ENCODE measurements at regions not wholly inside any gene's neighbourhood (a gene's known extent, or its start where the extent isn't known, plus 50 kb on each side); places are given as distances from the start of the nearest gene placed in this dataset.

GRCh38 chr6:167235421-167236238 lies 55.5 kb upstream of the UNC93A start:
- Histone ChIP-seq H3K36me3 (ENCODE audit: insufficient read depth, low read length, poor library complexity, severe bottlenecking) (no peaks in the 10 kb centered on the region), H3K4me1 (ENCODE audit: insufficient read depth, low read length, poor library complexity, severe bottlenecking) (no peaks in the 10 kb centered on the region), H3K27me3 (replicated peaks; ENCODE audit: insufficient read depth, low read depth, low read length, poor library complexity) (peaks cover 14% of the 10 kb centered on the region), H3K4me3 (ENCODE audit: low read depth, low read length, poor library complexity, severe bottlenecking) (no peak overlapping the region), H3K9me3 (ENCODE audit: low read depth, low read length, poor library complexity, severe bottlenecking) (no peaks in the 10 kb centered on the region), H3K27ac (ENCODE audit: low read depth, low read length, poor library complexity, severe bottlenecking) (no peak overlapping the region)
- intact Hi-C loops (cut with micrococcal nuclease; ENCODE audit: unreplicated experiment): no loop called here
- DNase-seq (ENCODE audit: low spot score): no peak
- POLR2A ChIA-PET (ENCODE audit: low non-redundant PET): no interaction called here
- TF ChIP-seq CTCF (conservative IDR thresholded peaks at IDR 0.05; ENCODE audit: low read depth, low read length): no peak
- TF ChIP-seq EZH2 (IDR thresholded peaks at IDR 0.05; ENCODE audit: borderline replicate concordance, low read depth, low read length, poor library complexity, severe bottlenecking): no peak
- CTCF ChIA-PET: interaction anchor here (0.5 kb wide), 1 partner anchor 855 kb away, joined by 7 read pairs; no protein-coding TSS in a partner anchor
- BruUV-seq (replicated peaks): no TSS peak

DNA sequence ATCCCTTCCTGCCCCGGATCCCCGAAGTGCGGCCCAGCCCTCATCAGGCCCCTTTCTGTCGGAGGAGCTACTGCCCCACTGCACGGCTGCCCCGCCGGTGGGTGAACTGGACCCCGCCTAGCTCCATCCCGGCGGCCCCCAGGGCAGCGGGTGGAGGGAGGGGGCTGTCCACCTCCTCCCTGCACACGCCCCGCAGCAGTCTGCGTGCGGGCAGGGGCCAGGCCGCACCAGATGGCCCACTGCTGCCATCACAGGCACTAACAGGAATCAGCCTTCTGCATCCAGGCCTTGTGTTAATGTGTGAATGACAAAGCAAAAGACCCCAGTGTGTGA lies 54.9 kb upstream of the UNC93A start:
- Histone ChIP-seq H3K27ac (ENCODE audit: low read depth, low read length, poor library complexity, severe bottlenecking) (no peak overlapping the region), H3K36me3 (ENCODE audit: insufficient read depth, low read length, poor library complexity, severe bottlenecking) (no peaks in the 10 kb centered on the region), H3K4me1 (ENCODE audit: insufficient read depth, low read length, poor library complexity, severe bottlenecking) (no peaks in the 10 kb centered on the region), H3K27me3 (replicated peaks; ENCODE audit: insufficient read depth, low read depth, low read length, poor library complexity) (peaks cover 14% of the 10 kb centered on the region), H3K4me3 (ENCODE audit: low read depth, low read length, poor library complexity, severe bottlenecking) (no peak overlapping the region), H3K9me3 (ENCODE audit: low read depth, low read length, poor library complexity, severe bottlenecking) (no peaks in the 10 kb centered on the region)
- DNase-seq (ENCODE audit: low spot score): no peak
- TF ChIP-seq CTCF (conservative IDR thresholded peaks at IDR 0.05; ENCODE audit: low read depth, low read length): no peak
- TF ChIP-seq EZH2 (IDR thresholded peaks at IDR 0.05; ENCODE audit: borderline replicate concordance, low read depth, low read length, poor library complexity, severe bottlenecking): no peak
- intact Hi-C loops (cut with micrococcal nuclease; ENCODE audit: unreplicated experiment): no loop called here
- ChIA-PET CTCF (no interaction called here), POLR2A (ENCODE audit: low non-redundant PET) (no interaction called here)
- no TSS peak for BruUV-seq (replicated peaks)

DNA sequence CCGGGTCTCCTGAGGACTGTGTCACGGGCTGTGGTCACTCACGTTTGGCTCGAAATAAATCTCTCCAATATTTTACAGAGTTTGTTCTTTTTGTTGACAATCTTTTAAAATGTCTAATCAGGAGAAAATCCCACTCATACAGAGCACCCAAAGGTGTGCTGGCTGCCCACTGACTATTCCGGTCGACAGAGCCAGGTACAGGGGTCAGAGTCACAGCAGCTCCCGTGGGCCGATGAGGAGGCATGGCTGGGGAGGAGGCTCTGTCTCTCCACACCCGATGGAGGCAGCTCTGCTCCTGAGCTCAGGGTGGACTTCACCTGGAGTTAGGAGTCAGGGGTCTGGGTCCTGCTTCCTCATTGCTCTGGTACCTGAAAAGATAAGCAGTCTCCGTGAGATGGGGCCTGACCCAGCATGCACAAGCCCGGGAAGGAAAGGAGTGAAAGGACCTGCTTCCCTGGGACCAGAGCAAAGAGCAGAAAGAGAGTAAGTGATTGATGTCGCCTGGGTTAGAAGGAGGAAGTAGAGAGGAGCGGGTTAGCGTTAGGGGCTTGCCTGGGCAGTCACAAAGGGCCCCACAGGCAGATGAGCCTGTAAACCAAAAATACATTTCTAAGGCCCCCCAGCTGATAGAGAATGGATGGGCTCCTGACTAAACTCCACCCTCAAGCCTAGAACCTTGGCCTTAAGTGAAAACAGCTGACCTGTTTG lies 53.5 kb upstream of the UNC93A start:
- no TSS peak for BruUV-seq (replicated peaks)
- no peaks in the 10 kb centered on the region for H3K36me3 ChIP-seq (ENCODE audit: insufficient read depth, low read length, poor library complexity, severe bottlenecking)
- no peak for DNase-seq (ENCODE audit: low spot score)
- H3K27ac ChIP-seq (ENCODE audit: low read depth, low read length, poor library complexity, severe bottlenecking): no peak overlapping the region
- TF ChIP-seq EZH2 (IDR thresholded peaks at IDR 0.05; ENCODE audit: borderline replicate concordance, low read depth, low read length, poor library complexity, severe bottlenecking) (no peak), CTCF (conservative IDR thresholded peaks at IDR 0.05; ENCODE audit: low read depth, low read length) (no peak)
- ChIA-PET POLR2A (ENCODE audit: low non-redundant PET) (no interaction called here), CTCF (no interaction called here)
- intact Hi-C loops (cut with micrococcal nuclease; ENCODE audit: unreplicated experiment): no loop called here
- H3K27me3 ChIP-seq (replicated peaks; ENCODE audit: insufficient read depth, low read depth, low read length, poor library complexity): peaks cover 12% of the 10 kb centered on the region
- no peaks in the 10 kb centered on the region for H3K4me1 ChIP-seq (ENCODE audit: insufficient read depth, low read length, poor library complexity, severe bottlenecking)
- H3K9me3 ChIP-seq (ENCODE audit: low read depth, low read length, poor library complexity, severe bottlenecking): no peaks in the 10 kb centered on the region
- no peak overlapping the region for H3K4me3 ChIP-seq (ENCODE audit: low read depth, low read length, poor library complexity, severe bottlenecking)
